ENCODE measurements at regions not wholly inside any gene's neighbourhood (a gene's known extent, or its start where the extent isn't known, plus 50 kb on each side); places are given as distances from the start of the nearest gene placed in this dataset.

DNA sequence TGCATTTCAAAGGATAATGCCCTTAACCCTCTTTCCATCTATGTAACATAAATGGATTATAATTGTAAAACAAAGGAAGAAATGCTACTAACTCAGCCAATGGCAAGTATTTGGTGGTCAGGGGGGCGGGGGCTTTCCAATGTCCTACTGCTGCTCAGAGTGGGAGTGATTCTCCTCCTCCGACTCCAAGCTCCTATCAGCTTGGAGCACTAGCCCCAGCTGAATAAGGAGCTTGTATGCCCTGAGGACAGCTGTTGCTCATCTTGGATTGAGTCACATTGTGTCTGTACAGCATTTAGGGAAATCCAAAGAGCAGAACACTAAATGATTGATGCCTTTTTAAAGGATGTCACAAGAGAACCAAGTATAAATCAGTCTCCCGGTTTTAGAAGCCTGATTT is 105.6 kb upstream of the ZNF521 start:
- Histone ChIP-seq H3K36me3 (ENCODE audit: insufficient read depth, low read length) (no peaks in the 10 kb centered on the region), H3K79me2 (ENCODE audit: insufficient read depth, low read length) (no peaks in the 10 kb centered on the region), H3K4me3 (ENCODE audit: low read depth in 1 of 2, low read length in 2 of 2) (no peak overlapping the region), H4K20me1 (ENCODE audit: insufficient read depth, low read length) (no peaks in the 10 kb centered on the region), H2AFZ (ENCODE audit: low read depth, low read length) (no peak overlapping the region), H3K9me3 (ENCODE audit: insufficient read depth, low read length, severe bottlenecking) (no peaks in the 10 kb centered on the region), H3K27ac (ENCODE audit: low read length) (no peak overlapping the region), H3K9ac (ENCODE audit: low read depth, low read length) (no peak overlapping the region), H3K4me2 (ENCODE audit: insufficient read depth, low read length) (no peak overlapping the region), H3K27me3 (ENCODE audit: insufficient read depth, low read length, poor library complexity) (no peaks in the 10 kb centered on the region), H3K4me1 (ENCODE audit: insufficient read depth, low read length) (no peaks in the 10 kb centered on the region)
- no peak for DNase-seq
- no peak for ATAC-seq (ENCODE audit: insufficient read depth, low read depth)
- TF ChIP-seq EZH2 (IDR thresholded peaks at IDR 0.05; ENCODE audit: borderline replicate concordance, low read depth, low read length, severe bottlenecking): no peak
- TF ChIP-seq, protein P1, sequence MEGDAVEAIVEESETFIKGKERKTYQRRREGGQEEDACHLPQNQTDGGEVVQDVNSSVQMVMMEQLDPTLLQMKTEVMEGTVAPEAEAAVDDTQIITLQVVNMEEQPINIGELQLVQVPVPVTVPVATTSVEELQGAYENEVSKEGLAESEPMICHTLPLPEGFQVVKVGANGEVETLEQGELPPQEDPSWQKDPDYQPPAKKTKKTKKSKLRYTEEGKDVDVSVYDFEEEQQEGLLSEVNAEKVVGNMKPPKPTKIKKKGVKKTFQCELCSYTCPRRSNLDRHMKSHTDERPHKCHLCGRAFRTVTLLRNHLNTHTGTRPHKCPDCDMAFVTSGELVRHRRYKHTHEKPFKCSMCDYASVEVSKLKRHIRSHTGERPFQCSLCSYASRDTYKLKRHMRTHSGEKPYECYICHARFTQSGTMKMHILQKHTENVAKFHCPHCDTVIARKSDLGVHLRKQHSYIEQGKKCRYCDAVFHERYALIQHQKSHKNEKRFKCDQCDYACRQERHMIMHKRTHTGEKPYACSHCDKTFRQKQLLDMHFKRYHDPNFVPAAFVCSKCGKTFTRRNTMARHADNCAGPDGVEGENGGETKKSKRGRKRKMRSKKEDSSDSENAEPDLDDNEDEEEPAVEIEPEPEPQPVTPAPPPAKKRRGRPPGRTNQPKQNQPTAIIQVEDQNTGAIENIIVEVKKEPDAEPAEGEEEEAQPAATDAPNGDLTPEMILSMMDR (IDR thresholded peaks at IDR 0.05; ENCODE audit: borderline replicate concordance, extremely low read depth, low read length, poor library complexity, severe bottlenecking): no peak

DNA sequence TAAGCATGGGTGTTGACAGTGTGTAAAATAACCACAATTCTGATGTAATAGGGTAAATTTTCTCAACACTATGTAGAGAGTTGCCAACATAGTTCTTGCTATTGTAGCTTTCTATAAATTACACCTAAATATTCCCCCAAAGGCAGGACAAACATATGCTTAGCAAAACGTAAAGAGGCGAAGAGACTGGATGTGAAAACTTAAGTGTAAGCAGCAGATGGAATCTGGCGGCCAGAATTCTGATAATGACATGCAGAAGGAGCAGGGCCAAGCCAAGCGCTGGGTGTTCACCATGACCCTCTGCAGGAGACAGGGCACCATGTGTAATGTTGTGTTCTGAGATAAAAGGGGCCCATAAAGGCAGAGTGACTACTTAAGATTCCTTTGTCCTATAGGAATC is 105.2 kb upstream of the ZNF521 start:
- Histone ChIP-seq H3K9me3 (ENCODE audit: insufficient read depth, low read length, severe bottlenecking) (no peaks in the 10 kb centered on the region), H3K4me1 (ENCODE audit: insufficient read depth, low read length) (no peaks in the 10 kb centered on the region), H3K9ac (ENCODE audit: low read depth, low read length) (no peak overlapping the region), H3K79me2 (ENCODE audit: insufficient read depth, low read length) (no peaks in the 10 kb centered on the region), H3K4me2 (ENCODE audit: insufficient read depth, low read length) (no peak overlapping the region), H3K27me3 (ENCODE audit: insufficient read depth, low read length, poor library complexity) (no peaks in the 10 kb centered on the region), H3K36me3 (ENCODE audit: insufficient read depth, low read length) (no peaks in the 10 kb centered on the region), H4K20me1 (ENCODE audit: insufficient read depth, low read length) (no peaks in the 10 kb centered on the region), H3K27ac (ENCODE audit: low read length) (no peak overlapping the region), H3K4me3 (ENCODE audit: low read depth in 1 of 2, low read length in 2 of 2) (no peak overlapping the region), H2AFZ (ENCODE audit: low read depth, low read length) (no peak overlapping the region)
- DNase-seq: no peak
- no peak for ATAC-seq (ENCODE audit: insufficient read depth, low read depth)
- TF ChIP-seq, protein P1 (IDR thresholded peaks at IDR 0.05; ENCODE audit: borderline replicate concordance, extremely low read depth, low read length, poor library complexity, severe bottlenecking): no peak
- TF ChIP-seq EZH2 (IDR thresholded peaks at IDR 0.05; ENCODE audit: borderline replicate concordance, low read depth, low read length, severe bottlenecking): no peak

DNA sequence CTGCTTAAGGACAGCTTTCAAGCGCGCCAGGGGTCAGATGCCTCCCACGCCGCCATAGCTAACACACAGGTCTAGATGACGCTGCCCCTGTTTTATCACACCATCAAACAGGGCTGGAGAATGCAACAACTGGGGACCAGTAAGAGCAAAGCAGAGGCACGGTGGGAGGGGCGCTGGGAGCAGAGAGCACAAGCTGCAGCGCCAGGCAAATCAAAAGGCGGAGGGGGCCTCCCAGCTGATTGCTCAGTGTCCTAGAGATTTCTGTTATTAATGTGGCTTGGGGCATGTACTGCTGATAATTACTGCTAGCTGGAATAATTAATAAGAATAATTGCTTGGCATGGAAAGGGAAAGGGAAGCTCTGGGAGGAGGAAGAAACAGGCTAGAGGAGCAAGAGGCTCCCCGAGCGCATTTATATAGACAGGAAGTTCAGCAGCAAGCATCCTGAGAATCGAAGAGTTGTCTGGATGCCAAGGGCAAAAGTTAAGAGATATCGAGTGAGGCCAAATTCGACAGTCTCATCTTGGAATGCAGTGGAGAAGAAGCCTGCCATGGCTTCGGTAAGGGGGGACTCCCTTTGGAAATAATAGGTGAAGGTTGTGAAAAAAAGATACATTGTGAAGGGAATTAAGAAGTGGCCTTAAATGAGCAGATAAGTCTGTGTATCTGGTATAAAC is 104.5 kb upstream of the ZNF521 start:
- H3K4me3 ChIP-seq (ENCODE audit: low read depth in 1 of 2, low read length in 2 of 2): no peak overlapping the region
- H3K9ac ChIP-seq (ENCODE audit: low read depth, low read length): no peak overlapping the region
- H4K20me1 ChIP-seq (ENCODE audit: insufficient read depth, low read length): no peaks in the 10 kb centered on the region
- H3K79me2 ChIP-seq (ENCODE audit: insufficient read depth, low read length): no peaks in the 10 kb centered on the region
- no peak overlapping the region for H3K27ac ChIP-seq (ENCODE audit: low read length)
- H3K27me3 ChIP-seq (ENCODE audit: insufficient read depth, low read length, poor library complexity): no peaks in the 10 kb centered on the region
- DNase-seq (no peak), ATAC-seq (ENCODE audit: insufficient read depth, low read depth) (no peak)
- no peak overlapping the region for H2AFZ ChIP-seq (ENCODE audit: low read depth, low read length)
- no peaks in the 10 kb centered on the region for H3K4me1 ChIP-seq (ENCODE audit: insufficient read depth, low read length)
- H3K36me3 ChIP-seq (ENCODE audit: insufficient read depth, low read length): no peaks in the 10 kb centered on the region
- H3K4me2 ChIP-seq (ENCODE audit: insufficient read depth, low read length): no peak overlapping the region
- TF ChIP-seq, protein P1 (IDR thresholded peaks at IDR 0.05; ENCODE audit: borderline replicate concordance, extremely low read depth, low read length, poor library complexity, severe bottlenecking): no peak
- TF ChIP-seq EZH2 (IDR thresholded peaks at IDR 0.05; ENCODE audit: borderline replicate concordance, low read depth, low read length, severe bottlenecking): no peak
- H3K9me3 ChIP-seq (ENCODE audit: insufficient read depth, low read length, severe bottlenecking): no peaks in the 10 kb centered on the region
